Gastroesophageal sphincter (tissue), 4 donors: ENCODE measurements at regions not wholly inside any gene's neighbourhood (a gene's known extent, or its start where the extent isn't known, plus 50 kb on each side); places are given as distances from the start of the nearest gene placed in this dataset.
"Not testable (repeated sequence)": the region's sequence is repeated elsewhere in the genome, so short reads cannot be mapped to it uniquely, and the experiment has no call there.

Experiments used
- ATAC-seq: fragments of 150-250 bp; one replicate; pipeline ENCODE4 v1.9.1; 2016; ENCODE audit warnings: mild to moderate bottlenecking, moderate library complexity
- H3K27ac ChIP-seq, 4 donors: fragments of 200-600 bp; sonication (generic) in 3 of 4; 1 replicate in 3 of 4; 2 replicates in 1 of 4; pipeline ENCODE4 v1.5.1; 2016 to 2019
- H3K27me3 ChIP-seq: fragments of 200-600 bp; sonication (generic); one replicate; pipeline ENCODE4 v1.5.1; 2019
- H3K36me3 ChIP-seq, 2 donors: fragments of 200-600 bp; sonication (generic); one replicate each; pipeline ENCODE4 v1.5.1; 2019; ENCODE audit warnings: control low read depth in 1 of 2
- H3K4me1 ChIP-seq, 3 donors: fragments of 200-600 bp; sonication (generic); 1 replicate in 2 of 3; 2 replicates in 1 of 3; pipeline ENCODE4 v1.5.1; 2016 to 2019; ENCODE audit warnings: control low read depth in 2 of 3
- H3K4me3 ChIP-seq, 2 donors: fragments of 200-600 bp; sonication (generic); one replicate each; pipeline ENCODE4 v1.5.1; 2019; ENCODE audit warnings: mild to moderate bottlenecking in 1 of 2, moderate library complexity in 1 of 2
- H3K9me3 ChIP-seq, 3 donors: fragments of 200-600 bp; sonication (generic); one replicate each; pipeline ENCODE4 v1.5.1; 2017 to 2019; ENCODE audit warnings: control low read depth in 2 of 3
- CTCF ChIP-seq, 4 experiments: fragments of 200-600 bp in 2 of 4; fragments of 450-650 bp in 2 of 4; sonication (generic) in 1 of 4; IDR thresholded peaks; one replicate each; pipeline ENCODE4 v1.5.1; 2017 to 2019; ENCODE audit warnings: antibody characterized with exemption in 4 of 4, mild to moderate bottlenecking in 2 of 4, moderate library complexity in 2 of 4
- EP300 ChIP-seq: sonication (generic); formaldehyde crosslinking; IDR thresholded peaks from one replicate; pipeline ENCODE4 v1.6.1; 2017; ENCODE audit warnings: antibody characterized with exemption, mild to moderate bottlenecking
- POLR2A ChIP-seq, 2 donors: fragments of 450-650 bp; IDR thresholded peaks; one replicate each; pipeline ENCODE4 v1.6.1; 2017; ENCODE audit warnings: antibody characterized with exemption in 2 of 2, mild to moderate bottlenecking in 2 of 2, moderate library complexity in 1 of 2
- POLR2AphosphoS5 ChIP-seq: sonication (generic); formaldehyde crosslinking; IDR thresholded peaks from one replicate; pipeline ENCODE4 v1.6.1; 2017; ENCODE audit warnings: antibody characterized with exemption
- WGBS, 2 donors: methylation state at CpG; one replicate each; pipeline ENCODE4 v1.1.5; 2018; ENCODE audit warnings: low coverage in 1 of 2; 5-methylcytosine and 5-hydroxymethylcytosine counted together

- H3K4me3 ChIP-seq, result no peak overlapping the region
- peaks cover 0 to 18% (median 0%) of the 10 kb centered on the region in 3 donors for H3K9me3 ChIP-seq
- TF ChIP-seq CTCF (IDR thresholded peaks at IDR 0.05), result no peak
- no peak for TF ChIP-seq EP300
- TF ChIP-seq POLR2A (IDR thresholded peaks at IDR 0.05), result no peak
- no peak for TF ChIP-seq POLR2AphosphoS5
- H3K4me1 ChIP-seq, result no peaks in the 10 kb centered on the region
- no peaks in the 10 kb centered on the region for H3K36me3 ChIP-seq
- H3K27me3 ChIP-seq, result peaks cover 2% of the 10 kb centered on the region
- no peak overlapping the region for H3K27ac ChIP-seq
- 93% methylated on average over 18 of the region's 30 CpGs; no CpG with 5 or more reads in 1 of the 2 donors for WGBS, 2 donors
- no peak for ATAC-seq
These were observed 133.2 kb downstream of the IGLL1 start for GRCh38 chr22:23446796-23447350.

- H3K4me1 ChIP-seq, H3K27me3 ChIP-seq, ATAC-seq, H3K27ac ChIP-seq, H3K4me3 ChIP-seq, H3K36me3 ChIP-seq: not testable (repeated sequence)
- H3K9me3 ChIP-seq, result peaks cover 0 to 22% (median 0%) of the 10 kb centered on the region in 3 donors
These were observed 133.9 kb downstream of the IGLL1 start for GRCh38 chr22:23446194-23446593.

- H3K27ac ChIP-seq, H3K27me3 ChIP-seq, H3K4me1 ChIP-seq, ATAC-seq, H3K4me3 ChIP-seq, H3K36me3 ChIP-seq: not testable (repeated sequence)
- 33% methylated on average over 1 of the region's 2 CpGs; no CpG with 5 or more reads in 1 of the 2 donors for WGBS, 2 donors
- H3K9me3 ChIP-seq, result peaks cover 0 to 22% (median 0%) of the 10 kb centered on the region in 3 donors
These were observed 136.2 kb downstream of the IGLL1 start for GRCh38 chr22:23443905-23444304.

- not testable (repeated sequence) for H3K36me3 ChIP-seq, ATAC-seq, H3K27me3 ChIP-seq, H3K27ac ChIP-seq, H3K4me3 ChIP-seq, H3K4me1 ChIP-seq, H3K9me3 ChIP-seq
- WGBS, 2 donors, result 100% methylated on average over 2 of the region's 3 CpGs
These were observed 140.5 kb downstream of the IGLL1 start for GRCh38 chr22:23439581-23439980.

- H3K4me1 ChIP-seq, result peaks cover 0 to 8% (median 0%) of the 10 kb centered on the region in 3 donors
- no peaks in the 10 kb centered on the region for H3K36me3 ChIP-seq
- ATAC-seq, result no peak
- no peak overlapping the region for H3K4me3 ChIP-seq
- 64% methylated on average over 9 to 12 of the region's 13 CpGs for WGBS, 2 donors
- H3K27me3 ChIP-seq, result no peaks in the 10 kb centered on the region
- H3K27ac ChIP-seq, result no peak overlapping the region
- no peak for TF ChIP-seq POLR2A (IDR thresholded peaks at IDR 0.05)
- TF ChIP-seq POLR2AphosphoS5, result no peak
- no peak for TF ChIP-seq CTCF (IDR thresholded peaks at IDR 0.05)
- no peak for TF ChIP-seq EP300
- peaks cover 0 to 7% (median 0%) of the 10 kb centered on the region in 3 donors for H3K9me3 ChIP-seq
These were observed 141.9 kb downstream of the IGLL1 start for GRCh38 chr22:23438216-23438615.

GRCh38 chr22:23437779-23438178 is 142.3 kb downstream of the IGLL1 start:
- ATAC-seq, result no peak
- H3K9me3 ChIP-seq, result peaks cover 0 to 7% (median 0%) of the 10 kb centered on the region in 3 donors

GRCh38 chr22:23437107-23437395 is 143.0 kb downstream of the IGLL1 start:
- WGBS, 2 donors, result no CpG with 5 or more reads among the region's 7 CpGs
- H3K36me3 ChIP-seq, ATAC-seq, H3K27ac ChIP-seq, H3K4me3 ChIP-seq, H3K27me3 ChIP-seq, H3K9me3 ChIP-seq: not testable (repeated sequence)
- peaks cover 0 to 16% (median 4%) of the 10 kb centered on the region in 3 donors for H3K4me1 ChIP-seq

More at GRCh38 chr22:23437779-23438178, 142.3 kb downstream of the IGLL1 start:
- 77 to 93% methylated on average over 3 to 12 of the region's 16 CpGs for whole genome bisulfite sequencing, 2 donors
- Histone ChIP-seq H3K27ac (no peak overlapping the region), H3K4me3 (no peak overlapping the region), H3K4me1 (peaks cover 0 to 13% (median 4%) of the 10 kb centered on the region in 3 donors), H3K27me3 (no peaks in the 10 kb centered on the region), H3K36me3 (no peaks in the 10 kb centered on the region)
- TF ChIP-seq POLR2AphosphoS5 (no peak), CTCF (IDR thresholded peaks at IDR 0.05) (no peak), EP300 (no peak), POLR2A (IDR thresholded peaks at IDR 0.05) (no peak)

GRCh38 chr22:23436354-23437106 is 143.6 kb downstream of the IGLL1 start:
- H3K4me1 ChIP-seq, result peaks cover 0 to 16% (median 4%) of the 10 kb centered on the region in 3 donors
- not testable (repeated sequence) for H3K4me3 ChIP-seq, H3K9me3 ChIP-seq, H3K27me3 ChIP-seq, H3K27ac ChIP-seq, ATAC-seq, H3K36me3 ChIP-seq
- 71 to 77% methylated on average over 5 of the region's 23 CpGs for WGBS, 2 donors

- not testable (repeated sequence) for H3K27me3 ChIP-seq, ATAC-seq, H3K9me3 ChIP-seq, H3K36me3 ChIP-seq, H3K27ac ChIP-seq, H3K4me3 ChIP-seq
- H3K4me1 ChIP-seq, result peaks cover 0 to 16% (median 4%) of the 10 kb centered on the region in 3 donors
- no CpG with 5 or more reads among the region's 16 CpGs for WGBS, 2 donors
These were observed 144.9 kb downstream of the IGLL1 start for GRCh38 chr22:23435186-23435585.
